ENCODE measurements at regions not wholly inside any gene's neighbourhood (a gene's known extent, or its start where the extent isn't known, plus 50 kb on each side); places are given as distances from the start of the nearest gene placed in this dataset.

DNA sequence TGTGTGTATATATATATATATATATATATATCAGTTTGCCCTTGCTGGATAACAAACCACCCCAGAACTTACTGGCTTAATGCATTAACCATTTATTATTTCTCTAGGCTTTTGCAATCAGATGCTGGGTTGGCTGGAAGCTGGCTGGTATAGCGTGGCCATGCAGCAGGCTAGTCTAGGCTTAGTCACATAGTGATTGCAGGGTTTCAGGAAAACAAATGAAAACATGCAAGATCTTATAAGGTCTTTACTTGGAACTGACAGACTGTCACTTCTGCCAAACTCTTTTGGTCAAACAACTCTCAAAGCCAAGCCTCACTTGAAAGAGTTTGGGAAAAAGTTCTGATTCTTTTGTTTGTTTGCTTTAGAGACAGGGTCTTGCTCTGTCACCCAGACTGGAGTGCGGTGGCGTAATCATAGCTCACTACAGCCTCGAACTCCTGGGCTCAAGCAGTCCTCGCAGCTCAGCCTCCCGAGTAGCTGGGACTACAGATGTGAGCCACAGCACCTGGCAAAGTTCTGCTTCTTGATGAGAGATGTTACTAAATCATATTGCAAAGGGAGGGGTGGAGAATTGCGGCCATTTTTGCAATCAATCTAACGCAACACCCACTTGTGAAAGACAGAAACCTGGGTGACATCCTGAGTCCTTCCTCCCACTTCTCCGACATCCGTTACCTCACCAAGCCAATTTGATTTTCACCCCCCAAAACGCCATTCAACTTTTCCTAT lies 58.7 kb upstream of the SMOX start:
- Histone ChIP-seq H3K27ac (peak overlapping the region in 6 of 8 donors; percentile 57 to 87 (median 80)), H3K4me3 (peak overlapping the region in 1 of 8 donors; percentile 19), H3K4me1 (peaks cover 3 to 41% (median 15%) of the 10 kb centered on the region in 6 donors), H3K27me3 (replicated peaks in 1 of 7) (peaks cover 0 to 3% (median 0%) of the 10 kb centered on the region in 7 donors), H3K9me3 (peaks cover 0 to 1% (median 0%) of the 10 kb centered on the region in 8 donors), H3K36me3 (no peaks in the 10 kb centered on the region)
- TF ChIP-seq POLR2AphosphoS5 (IDR thresholded peaks at IDR 0.05): peak in 2 of 3 donors; percentile 9 to 48
- TF ChIP-seq, protein P1, sequence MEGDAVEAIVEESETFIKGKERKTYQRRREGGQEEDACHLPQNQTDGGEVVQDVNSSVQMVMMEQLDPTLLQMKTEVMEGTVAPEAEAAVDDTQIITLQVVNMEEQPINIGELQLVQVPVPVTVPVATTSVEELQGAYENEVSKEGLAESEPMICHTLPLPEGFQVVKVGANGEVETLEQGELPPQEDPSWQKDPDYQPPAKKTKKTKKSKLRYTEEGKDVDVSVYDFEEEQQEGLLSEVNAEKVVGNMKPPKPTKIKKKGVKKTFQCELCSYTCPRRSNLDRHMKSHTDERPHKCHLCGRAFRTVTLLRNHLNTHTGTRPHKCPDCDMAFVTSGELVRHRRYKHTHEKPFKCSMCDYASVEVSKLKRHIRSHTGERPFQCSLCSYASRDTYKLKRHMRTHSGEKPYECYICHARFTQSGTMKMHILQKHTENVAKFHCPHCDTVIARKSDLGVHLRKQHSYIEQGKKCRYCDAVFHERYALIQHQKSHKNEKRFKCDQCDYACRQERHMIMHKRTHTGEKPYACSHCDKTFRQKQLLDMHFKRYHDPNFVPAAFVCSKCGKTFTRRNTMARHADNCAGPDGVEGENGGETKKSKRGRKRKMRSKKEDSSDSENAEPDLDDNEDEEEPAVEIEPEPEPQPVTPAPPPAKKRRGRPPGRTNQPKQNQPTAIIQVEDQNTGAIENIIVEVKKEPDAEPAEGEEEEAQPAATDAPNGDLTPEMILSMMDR (IDR thresholded peaks at IDR 0.05 in 8 of 11, conservative IDR thresholded peaks at IDR 0.05 in 3 of 11): no peak
- DNase-seq: no peak
- intact Hi-C loops (cut with DNase I; ENCODE audit: low total_unique reads): loop anchor here (10.0 kb wide), 1 partner anchor 75 kb away; the partner anchor contains the start of gene RNF24
- WGBS, 5 donors: 48 to 82% (median 66%) methylated on average over 11 of the region's 11 CpGs

DNA sequence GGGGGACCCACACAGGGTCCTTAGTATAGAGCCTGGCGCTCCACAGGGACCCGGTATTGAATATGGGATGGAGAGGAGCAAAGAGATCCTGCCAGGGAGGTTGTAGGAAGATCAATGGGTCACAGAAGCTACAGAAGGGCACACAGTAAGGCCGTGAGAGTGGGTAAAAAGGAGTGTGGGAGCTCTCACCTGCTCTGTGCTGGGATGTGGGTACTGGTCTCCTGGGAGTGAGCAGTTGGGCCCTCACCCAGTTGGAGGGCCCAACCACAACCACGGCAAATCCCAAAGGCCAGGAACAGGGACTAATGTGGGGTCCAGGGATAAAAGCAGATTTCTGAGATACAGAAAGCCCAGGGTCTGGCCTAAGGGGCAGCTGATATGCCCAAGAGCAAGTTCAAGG lies 59.9 kb upstream of the SMOX start:
- no peaks in the 10 kb centered on the region for H3K9me3 ChIP-seq
- TF ChIP-seq POLR2A (IDR thresholded peaks at IDR 0.05): no peak
- WGBS, 5 donors: 85 to 94% (median 87%) methylated on average over 4 of the region's 4 CpGs
- H3K27ac ChIP-seq: peak overlapping the region in 2 of 8 donors; percentile 15 to 48
- intact Hi-C loops (cut with DNase I; ENCODE audit: low total_unique reads): loop anchor here (10.0 kb wide), 1 partner anchor 74 kb away; the partner anchor contains the start of gene RNF24
- H3K36me3 ChIP-seq: no peaks in the 10 kb centered on the region
- peaks cover 0 to 2% (median 0%) of the 10 kb centered on the region in 7 donors for H3K27me3 ChIP-seq (replicated peaks in 1 of 7)
- peak; percentile 9 for DNase-seq
- no peak overlapping the region for H3K4me3 ChIP-seq
- peaks cover 3 to 52% (median 19%) of the 10 kb centered on the region in 6 donors for H3K4me1 ChIP-seq

- intact Hi-C loops (cut with DNase I; ENCODE audit: low total_unique reads): loop anchor here (10.0 kb wide), 1 partner anchor 73 kb away; the partner anchor contains the start of gene RNF24
Observed at GRCh38 chr20:4087923-4088322, 60.7 kb upstream of the SMOX start.

DNA sequence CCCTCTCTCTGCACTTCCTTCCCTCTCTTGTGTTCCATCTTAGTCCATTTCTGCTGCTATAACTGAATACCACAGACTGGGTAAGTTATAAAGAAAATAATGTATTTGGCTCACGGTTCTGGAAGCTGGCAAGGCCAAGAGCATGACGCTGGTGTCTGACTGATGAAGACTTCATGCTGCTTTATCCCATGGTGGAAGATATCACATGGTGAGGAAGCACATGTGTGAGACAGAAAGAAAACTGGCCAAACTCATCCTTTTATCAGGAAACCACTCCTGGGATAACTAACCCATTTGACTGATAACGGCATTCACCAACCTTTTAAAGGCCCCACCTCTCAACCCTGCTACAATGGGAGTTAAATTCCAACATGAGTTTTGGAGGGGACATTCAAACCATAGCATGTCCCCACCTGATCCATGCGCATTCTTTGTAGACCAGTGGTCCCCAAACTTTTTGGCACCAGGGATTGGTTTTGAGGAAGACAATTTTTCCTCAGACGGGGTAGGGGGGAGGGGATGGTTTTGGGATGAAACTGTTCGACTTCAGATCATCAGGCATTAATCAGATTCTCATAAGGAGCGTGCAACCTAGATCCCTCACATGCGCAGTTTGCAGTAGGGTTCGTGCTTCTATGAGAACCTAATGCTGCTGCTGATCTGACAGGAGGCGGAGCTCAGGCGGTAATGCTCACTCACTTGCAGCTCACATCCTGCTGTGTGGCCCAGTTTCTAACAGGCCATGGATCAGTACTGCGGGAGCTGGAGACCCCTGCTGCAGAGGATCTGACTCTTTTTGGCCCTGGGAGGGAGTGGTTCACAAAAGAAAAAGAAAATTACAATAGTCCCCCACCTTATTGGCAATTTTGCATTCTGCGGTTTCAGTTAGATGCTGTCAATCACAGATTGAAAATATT lies 61.6 kb upstream of the SMOX start:
- peak overlapping the region in 2 of 8 donors; percentile 86 to 90 for H3K27ac ChIP-seq
- H3K36me3 ChIP-seq: no peaks in the 10 kb centered on the region
- no peak overlapping the region for H3K4me3 ChIP-seq
- TF ChIP-seq POLR2AphosphoS5 (IDR thresholded peaks at IDR 0.05): no peak
- no peak for TF ChIP-seq POLR2A (IDR thresholded peaks at IDR 0.05)
- TF ChIP-seq, protein P1 (IDR thresholded peaks at IDR 0.05 in 8 of 11, conservative IDR thresholded peaks at IDR 0.05 in 3 of 11): no peak
- WGBS, 5 donors: 78 to 86% (median 83%) methylated on average over 13 of the region's 13 CpGs
- intact Hi-C loops (cut with DNase I; ENCODE audit: low total_unique reads): loop anchor here (10.0 kb wide), 1 partner anchor 72 kb away; the partner anchor contains the start of gene RNF24
- no peak for DNase-seq
- no peaks in the 10 kb centered on the region for H3K9me3 ChIP-seq
- H3K27me3 ChIP-seq (replicated peaks in 1 of 7): no peaks in the 10 kb centered on the region
- H3K4me1 ChIP-seq: peaks cover 7 to 68% (median 31%) of the 10 kb centered on the region in 6 donors

More at GRCh38 chr20:4087923-4088322, 60.7 kb upstream of the SMOX start:
- TF ChIP-seq, protein P1 (IDR thresholded peaks at IDR 0.05 in 8 of 11, conservative IDR thresholded peaks at IDR 0.05 in 3 of 11): no peak
- no peak for TF ChIP-seq POLR2A (IDR thresholded peaks at IDR 0.05)
- TF ChIP-seq POLR2AphosphoS5 (IDR thresholded peaks at IDR 0.05): no peak
- no peaks in the 10 kb centered on the region for H3K27me3 ChIP-seq (replicated peaks in 1 of 7)
- no peak overlapping the region for H3K4me3 ChIP-seq
- DNase-seq: no peak
- WGBS, 5 donors: 67 to 90% (median 86%) methylated on average over 4 of the region's 4 CpGs
- H3K36me3 ChIP-seq: no peaks in the 10 kb centered on the region
- no peak overlapping the region for H3K27ac ChIP-seq
- H3K4me1 ChIP-seq: peaks cover 7 to 60% (median 26%) of the 10 kb centered on the region in 6 donors
- no peaks in the 10 kb centered on the region for H3K9me3 ChIP-seq

Data from spleen (tissue), 11 donors.